Endothelial cell of umbilical vein (primary cell): ENCODE measurements at regions not wholly inside any gene's neighbourhood (a gene's known extent, or its start where the extent isn't known, plus 50 kb on each side); places are given as distances from the start of the nearest gene placed in this dataset.

Experiments used
- BruUV-seq: library from RNA; stranded (reverse); fragments of 400-500 nt; replicated peaks from 2 replicates; lab custom pipeline; 2021; lab: Mats Ljungman, UMichigan
- CTCF ChIA-PET: fragments of 300-600, 350-600 bp; sonication (Branson Sonifier 250); formaldehyde crosslinking; loops from one replicate; lab custom pipeline; 2021; ENCODE audit warnings: antibody characterized with exemption, inconsistent platforms; lab: Charles Lee
- POLR2A ChIA-PET: fragments of 300-600, 350-600 bp; sonication (Branson Sonifier 250); formaldehyde crosslinking; loops from one replicate; lab custom pipeline; 2021; ENCODE audit warnings: antibody characterized with exemption, inconsistent platforms; lab: Charles Lee
- DNase-seq: peaks from one replicate; pipeline ENCODE4 v3.0.0-alpha.2; 2011; ENCODE audit warnings: low read depth, low spot score
- FAIRE-seq: peaks from 2 replicates; lab custom pipeline; 2011; peaks lifted over from hg19 to GRCh38; lab: Jason Lieb, UNC
- H2AFZ ChIP-seq: 2 replicates; pipeline ENCODE4 v1.6.0; 2012; ENCODE audit warnings: low read depth, low read length, control low read depth, inconsistent platforms
- H3K27ac ChIP-seq: 2 replicates; pipeline ENCODE4 v1.5.1; 2011; ENCODE audit warnings: low read depth, mild to moderate bottlenecking, control low read depth, low read length, moderate library complexity; ENCODE audit not compliant: insufficient read depth
- H3K27me3 ChIP-seq, 2 experiments: 2 replicates each; pipeline versions ENCODE4 v1.6.0 to v1.6.1; 2011; ENCODE audit warnings: low read length in 2 of 2, mixed read lengths in 1 of 2; ENCODE audit not compliant: control insufficient read depth in 2 of 2, insufficient read depth in 2 of 2
- H3K36me3 ChIP-seq, 2 experiments: 2 replicates in 1 of 2; 3 replicates in 1 of 2; pipeline ENCODE4 v1.5.1; 2011; ENCODE audit warnings: low read length in 2 of 2, mild to moderate bottlenecking in 1 of 2, moderate library complexity in 1 of 2; ENCODE audit not compliant: control insufficient read depth in 2 of 2, insufficient read depth in 2 of 2; ENCODE audit errors: extremely low read depth in 1 of 2
- H3K4me1 ChIP-seq: 3 replicates; pipeline ENCODE4 v1.5.1; 2011; ENCODE audit warnings: mild to moderate bottlenecking, low read length; ENCODE audit not compliant: control insufficient read depth, insufficient read depth; ENCODE audit errors: extremely low read depth
- H3K4me2 ChIP-seq: 2 replicates; pipeline ENCODE4 v1.6.1; 2011; ENCODE audit warnings: low read length, control low read depth, mixed read lengths; ENCODE audit not compliant: insufficient read depth
- H3K4me3 ChIP-seq, 3 experiments: fragments of 200-600 bp in 1 of 3; sonication (generic), shearing (Covaris generic) in 1 of 3; replicated peaks in 1 of 3; 2 replicates each; pipeline ENCODE4 v1.5.1; 2011 to 2016; ENCODE audit warnings: control low read depth in 3 of 3, low read length in 3 of 3, mild to moderate bottlenecking in 2 of 3, inconsistent platforms in 1 of 3, low read depth in 1 of 3, moderate library complexity in 1 of 3; ENCODE audit not compliant: insufficient read depth in 1 of 3
- H3K79me2 ChIP-seq: 2 replicates; pipeline ENCODE4 v1.6.0; 2012; ENCODE audit warnings: low read length, inconsistent platforms; ENCODE audit not compliant: control insufficient read depth, insufficient read depth
- H3K9ac ChIP-seq: replicated peaks from 2 replicates; pipeline ENCODE3; 2011; ENCODE audit warnings: low read length, control low read depth; ENCODE audit not compliant: insufficient read depth; ENCODE audit errors: extremely low read depth
- H3K9me1 ChIP-seq: replicated peaks from 3 replicates; pipeline ENCODE4 v1.6.0; 2011; ENCODE audit warnings: mild to moderate bottlenecking, low read length; ENCODE audit not compliant: control insufficient read depth, insufficient read depth; ENCODE audit errors: extremely low read depth
- H3K9me3 ChIP-seq: replicated peaks from 2 replicates; pipeline ENCODE4 v1.5.1; 2012; ENCODE audit warnings: low read length, inconsistent platforms; ENCODE audit not compliant: control insufficient read depth, insufficient read depth
- H4K20me1 ChIP-seq: replicated peaks from 2 replicates; pipeline ENCODE3; 2011; ENCODE audit warnings: mild to moderate bottlenecking, low read length; ENCODE audit not compliant: control insufficient read depth, insufficient read depth; ENCODE audit errors: extremely low read depth
- CTCF ChIP-seq, 2 donors: IDR thresholded peaks; 1 replicate in 1 of 2; 2 replicates in 1 of 2; pipeline ENCODE4 v1.5.1; 2011; ENCODE audit warnings: low read length in 2 of 2, mild to moderate bottlenecking in 2 of 2, moderate library complexity in 2 of 2, control low read depth in 1 of 2, inconsistent platforms in 1 of 2, low read depth in 1 of 2; ENCODE audit not compliant: insufficient read depth in 1 of 2; ENCODE audit errors: extremely low read depth in 1 of 2
- EZH2 ChIP-seq: IDR thresholded peaks from 2 replicates; pipeline ENCODE4 v1.6.1; 2012; ENCODE audit warnings: borderline replicate concordance, low read depth, mild to moderate bottlenecking, moderate library complexity, low read length, inconsistent platforms; ENCODE audit not compliant: severe bottlenecking
- FOS ChIP-seq: IDR thresholded peaks from 2 replicates; pipeline ENCODE4 v1.6.1; 2011; ENCODE audit warnings: mild to moderate bottlenecking, low read length, moderate library complexity, borderline replicate concordance; ENCODE audit not compliant: insufficient read depth
- GATA2 ChIP-seq: IDR thresholded peaks from 2 replicates; pipeline ENCODE4 v1.7.0; 2011; ENCODE audit warnings: low read depth, mild to moderate bottlenecking, moderate library complexity, mixed read lengths, low read length; ENCODE audit not compliant: insufficient read length, insufficient read depth
- JUN ChIP-seq: IDR thresholded peaks from 2 replicates; pipeline ENCODE4 v1.6.1; 2011; ENCODE audit warnings: borderline replicate concordance, low read depth; ENCODE audit not compliant: insufficient read length, insufficient read depth
- MAX ChIP-seq: IDR thresholded peaks from 2 replicates; pipeline ENCODE4 v1.6.1; 2011; ENCODE audit not compliant: insufficient read depth, insufficient read length
- MYC ChIP-seq: IDR thresholded peaks from one replicate; pipeline ENCODE4 v1.6.1; 2011; ENCODE audit warnings: mild to moderate bottlenecking, low read depth, low read length
- POLR2A ChIP-seq: IDR thresholded peaks from 2 replicates; pipeline ENCODE4 v1.6.1; 2012; ENCODE audit warnings: low read depth, mild to moderate bottlenecking, control low read depth, low read length
- POLR2AphosphoS5 ChIP-seq: IDR thresholded peaks from 2 replicates; pipeline ENCODE4 v1.6.1; 2012; ENCODE audit warnings: low read depth, mild to moderate bottlenecking, control low read depth, low read length, moderate library complexity; ENCODE audit not compliant: insufficient read depth
- dilution Hi-C: fragments of 300-500 bp; cut with MboI; formaldehyde crosslinking; loops from one replicate; pipeline ENCODE4 v1.15.0; 2019; ENCODE audit warnings: low sequenced_read_pairs; ENCODE audit not compliant: extremely low pct_ligation_motif_present
- intact Hi-C: fragments of 100-400 bp; cut with micrococcal nuclease; formaldehyde crosslinking; loops from one replicate; pipeline ENCODE4 v1.10.0; 2022

- H2AFZ ChIP-seq = no peak overlapping the region
- H3K9ac ChIP-seq = no peak overlapping the region
- dilution Hi-C loops = no loop called here
- no peaks in the 10 kb centered on the region for H3K9me3 ChIP-seq
- FAIRE-seq (no peak), DNase-seq (no peak)
- ChIA-PET CTCF (no interaction called here), POLR2A (no interaction called here)
- H3K27me3 ChIP-seq = no peaks in the 10 kb centered on the region
- no peaks in the 10 kb centered on the region for H3K4me1 ChIP-seq
- no peak overlapping the region for H3K4me2 ChIP-seq
- TF ChIP-seq GATA2 = no peak
- TF ChIP-seq POLR2A = no peak
- TF ChIP-seq FOS = no peak
- no peak for TF ChIP-seq MYC
- no peak for TF ChIP-seq POLR2AphosphoS5
- TF ChIP-seq MAX = no peak
- no peak for TF ChIP-seq JUN
- TF ChIP-seq EZH2 = no peak
- no peak for TF ChIP-seq CTCF (IDR thresholded peaks at IDR 0.05; ENCODE audit: extremely low read depth in 1 of 2, insufficient read depth in 1 of 2, low read depth in 1 of 2, low read length in 2 of 2)
- no peak overlapping the region for H3K4me3 ChIP-seq
- intact Hi-C loops = no loop called here
- no peaks in the 10 kb centered on the region for H3K79me2 ChIP-seq
- H3K27ac ChIP-seq = no peak overlapping the region
- no peaks in the 10 kb centered on the region for H3K36me3 ChIP-seq
- no peaks in the 10 kb centered on the region for H3K9me1 ChIP-seq
- no peaks in the 10 kb centered on the region for H4K20me1 ChIP-seq
- no TSS peak for BruUV-seq
These were observed 500.8 kb downstream of the PCDH7 start for GRCh38 chr4:31220921-31221320.
